Astrocyte (in vitro differentiated cells and primary cell): ENCODE measurements at regions not wholly inside any gene's neighbourhood (a gene's known extent, or its start where the extent isn't known, plus 50 kb on each side); places are given as distances from the start of the nearest gene placed in this dataset.
A peak's percentile ranks its signal among the peaks of the same experiment; 100 is the strongest.

ENCODE experiments used
- DNase-seq: peaks from one replicate; pipeline ENCODE4 v3.0.0-alpha.2; 2010; ENCODE audit warnings: low read depth
- FAIRE-seq: peaks from 2 replicates; lab custom pipeline; 2011; peaks lifted over from hg19 to GRCh38; lab: Jason Lieb, UNC
- H2AFZ ChIP-seq: 2 replicates; pipeline ENCODE4 v1.6.0; 2012; ENCODE audit warnings: low read depth, low read length, inconsistent platforms
- H3K27ac ChIP-seq: 2 replicates; pipeline ENCODE4 v1.5.1; 2011; ENCODE audit warnings: low read depth, low read length, inconsistent platforms
- H3K27me3 ChIP-seq: 2 replicates; pipeline ENCODE4 v1.6.0; 2011; ENCODE audit warnings: low read length, inconsistent platforms; ENCODE audit not compliant: insufficient read depth
- H3K36me3 ChIP-seq: 2 replicates; pipeline ENCODE4 v1.5.1; 2011; ENCODE audit warnings: low read length, inconsistent platforms; ENCODE audit not compliant: insufficient read depth
- H3K4me1 ChIP-seq: 2 replicates; pipeline ENCODE4 v1.5.1; 2011; ENCODE audit warnings: low read length, inconsistent platforms; ENCODE audit not compliant: insufficient read depth
- H3K4me2 ChIP-seq: 2 replicates; pipeline ENCODE4 v1.6.0; 2012; ENCODE audit warnings: low read length, inconsistent platforms
- H3K4me3 ChIP-seq: 2 replicates; pipeline ENCODE4 v1.5.1; 2011; ENCODE audit warnings: low read depth, mild to moderate bottlenecking, low read length, inconsistent platforms; ENCODE audit not compliant: insufficient read depth
- H3K79me2 ChIP-seq: 2 replicates; pipeline ENCODE4 v1.6.0; 2012; ENCODE audit warnings: mild to moderate bottlenecking, low read length, inconsistent platforms; ENCODE audit not compliant: insufficient read depth
- H3K9ac ChIP-seq: 2 replicates; pipeline ENCODE4 v1.6.0; 2012; ENCODE audit warnings: mild to moderate bottlenecking, low read length, inconsistent platforms
- H3K9me3 ChIP-seq: 2 replicates; pipeline ENCODE4 v1.5.1; 2012; ENCODE audit warnings: low read depth, mild to moderate bottlenecking, low read length, inconsistent platforms; ENCODE audit not compliant: insufficient read depth
- H4K20me1 ChIP-seq: 2 replicates; pipeline ENCODE4 v1.6.0; 2012; ENCODE audit warnings: low read length, inconsistent platforms; ENCODE audit not compliant: insufficient read depth
- H3K27ac Mint-ChIP-seq: one replicate; pipeline ENCODE4 v1.8.0; 2021; ENCODE audit warnings: mild to moderate bottlenecking, mixed read lengths; ENCODE audit not compliant: unreplicated experiment
- H3K27me3 Mint-ChIP-seq: one replicate; pipeline ENCODE4 v1.8.0; 2021; ENCODE audit warnings: low read depth, mixed read lengths; ENCODE audit not compliant: unreplicated experiment
- H3K36me3 Mint-ChIP-seq: one replicate; pipeline ENCODE4 v1.8.0; 2021; ENCODE audit warnings: low read depth, mixed read lengths; ENCODE audit not compliant: unreplicated experiment
- H3K4me1 Mint-ChIP-seq: one replicate; pipeline ENCODE4 v1.8.0; 2021; ENCODE audit warnings: low read depth, mixed read lengths; ENCODE audit not compliant: unreplicated experiment
- H3K4me3 Mint-ChIP-seq: one replicate; pipeline ENCODE4 v1.8.0; 2021; ENCODE audit warnings: mild to moderate bottlenecking, moderate library complexity, mixed read lengths; ENCODE audit not compliant: unreplicated experiment
- H3K9me3 Mint-ChIP-seq: one replicate; pipeline ENCODE4 v1.8.0; 2021; ENCODE audit warnings: mild to moderate bottlenecking, mixed read lengths; ENCODE audit not compliant: unreplicated experiment
- CTCF ChIP-seq: IDR thresholded peaks from 2 replicates; pipeline ENCODE4 v1.5.1; 2011; ENCODE audit warnings: low read depth, mild to moderate bottlenecking, inconsistent platforms, low read length, moderate library complexity; ENCODE audit not compliant: insufficient read depth
- EZH2 ChIP-seq: IDR thresholded peaks from 2 replicates; pipeline ENCODE4 v1.6.1; 2012; ENCODE audit warnings: mild to moderate bottlenecking, low read length, inconsistent platforms; ENCODE audit not compliant: insufficient read depth

- Histone ChIP-seq H4K20me1 (no peaks in the 10 kb centered on the region), H3K36me3 (no peaks in the 10 kb centered on the region), H3K4me1 (no peaks in the 10 kb centered on the region), H3K79me2 (no peaks in the 10 kb centered on the region), H3K27me3 (no peaks in the 10 kb centered on the region), H3K9me3 (no peaks in the 10 kb centered on the region), H3K4me2 (no peak overlapping the region), H2AFZ (no peak overlapping the region), H3K27ac (no peak overlapping the region), H3K9ac (no peak overlapping the region), H3K4me3 (no peak overlapping the region)
- no peaks in the 10 kb centered on the region for H3K9me3 Mint-ChIP-seq
- H3K36me3 Mint-ChIP-seq: peaks cover 2% of the 10 kb centered on the region
- DNase-seq: no peak
- TF ChIP-seq EZH2: no peak
- no peak for TF ChIP-seq CTCF
- H3K27me3 Mint-ChIP-seq: no peaks in the 10 kb centered on the region
- FAIRE-seq: no peak
- no peak overlapping the region for H3K4me3 Mint-ChIP-seq
- no peak overlapping the region for H3K27ac Mint-ChIP-seq
- H3K4me1 Mint-ChIP-seq: no peaks in the 10 kb centered on the region
Measured at GRCh38 chr3:69454204-69454787, 68.4 kb upstream of the FRMD4B start.

GRCh38 chr3:69452295-69452694 is 66.4 kb upstream of the FRMD4B start:
- H3K9me3 Mint-ChIP-seq: no peaks in the 10 kb centered on the region
- Histone ChIP-seq H3K27me3 (no peaks in the 10 kb centered on the region), H3K27ac (no peak overlapping the region), H2AFZ (no peak overlapping the region), H3K36me3 (no peaks in the 10 kb centered on the region), H4K20me1 (no peaks in the 10 kb centered on the region), H3K4me2 (no peak overlapping the region), H3K79me2 (no peaks in the 10 kb centered on the region), H3K9ac (no peak overlapping the region), H3K4me1 (no peaks in the 10 kb centered on the region), H3K4me3 (no peak overlapping the region), H3K9me3 (no peaks in the 10 kb centered on the region)
- H3K4me3 Mint-ChIP-seq: no peak overlapping the region
- DNase-seq (no peak), FAIRE-seq (no peak)
- H3K4me1 Mint-ChIP-seq: no peaks in the 10 kb centered on the region
- TF ChIP-seq EZH2 (no peak), CTCF (no peak)
- no peaks in the 10 kb centered on the region for H3K27me3 Mint-ChIP-seq
- H3K36me3 Mint-ChIP-seq: peaks cover 2% of the 10 kb centered on the region
- H3K27ac Mint-ChIP-seq: no peak overlapping the region

GRCh38 chr3:69451594-69451993 is 65.7 kb upstream of the FRMD4B start:
- Mint-ChIP-seq H3K36me3 (peaks cover 2% of the 10 kb centered on the region), H3K27me3 (no peaks in the 10 kb centered on the region), H3K27ac (no peak overlapping the region), H3K9me3 (no peaks in the 10 kb centered on the region), H3K4me3 (no peak overlapping the region), H3K4me1 (peaks cover 2% of the 10 kb centered on the region)
- H3K4me2 ChIP-seq: no peak overlapping the region
- H3K27me3 ChIP-seq: no peaks in the 10 kb centered on the region
- TF ChIP-seq CTCF: peak; percentile 12
- no peak for TF ChIP-seq EZH2
- no peaks in the 10 kb centered on the region for H3K36me3 ChIP-seq
- no peak overlapping the region for H3K9ac ChIP-seq
- no peak for DNase-seq
- no peaks in the 10 kb centered on the region for H4K20me1 ChIP-seq
- no peaks in the 10 kb centered on the region for H3K4me1 ChIP-seq
- no peak overlapping the region for H3K4me3 ChIP-seq
- no peak overlapping the region for H2AFZ ChIP-seq
- no peaks in the 10 kb centered on the region for H3K9me3 ChIP-seq
- H3K79me2 ChIP-seq: no peaks in the 10 kb centered on the region
- H3K27ac ChIP-seq: no peak overlapping the region
- no peak for FAIRE-seq
